Body of pancreas (tissue), 4 donors: ENCODE measurements at regions not wholly inside any gene's neighbourhood (a gene's known extent, or its start where the extent isn't known, plus 50 kb on each side); places are given as distances from the start of the nearest gene placed in this dataset.

Source experiments
- POLR2A ChIP-seq, 3 donors: fragments of 450-650 bp; IDR thresholded peaks; one replicate each; pipeline ENCODE4 v1.6.1; 2016; ENCODE audit warnings: antibody characterized with exemption in 3 of 3, mild to moderate bottlenecking in 2 of 3
- TF ChIP-seq, protein P1 (sequence below), 7 experiments: fragments of 450-650 bp in 4 of 7; fragments of 200-600 bp in 3 of 7; sonication (generic) in 3 of 7; IDR thresholded peaks; one replicate each; pipeline ENCODE4 v1.5.1; 2016 to 2019; ENCODE audit warnings: antibody characterized with exemption in 7 of 7

- TF ChIP-seq, protein P1, sequence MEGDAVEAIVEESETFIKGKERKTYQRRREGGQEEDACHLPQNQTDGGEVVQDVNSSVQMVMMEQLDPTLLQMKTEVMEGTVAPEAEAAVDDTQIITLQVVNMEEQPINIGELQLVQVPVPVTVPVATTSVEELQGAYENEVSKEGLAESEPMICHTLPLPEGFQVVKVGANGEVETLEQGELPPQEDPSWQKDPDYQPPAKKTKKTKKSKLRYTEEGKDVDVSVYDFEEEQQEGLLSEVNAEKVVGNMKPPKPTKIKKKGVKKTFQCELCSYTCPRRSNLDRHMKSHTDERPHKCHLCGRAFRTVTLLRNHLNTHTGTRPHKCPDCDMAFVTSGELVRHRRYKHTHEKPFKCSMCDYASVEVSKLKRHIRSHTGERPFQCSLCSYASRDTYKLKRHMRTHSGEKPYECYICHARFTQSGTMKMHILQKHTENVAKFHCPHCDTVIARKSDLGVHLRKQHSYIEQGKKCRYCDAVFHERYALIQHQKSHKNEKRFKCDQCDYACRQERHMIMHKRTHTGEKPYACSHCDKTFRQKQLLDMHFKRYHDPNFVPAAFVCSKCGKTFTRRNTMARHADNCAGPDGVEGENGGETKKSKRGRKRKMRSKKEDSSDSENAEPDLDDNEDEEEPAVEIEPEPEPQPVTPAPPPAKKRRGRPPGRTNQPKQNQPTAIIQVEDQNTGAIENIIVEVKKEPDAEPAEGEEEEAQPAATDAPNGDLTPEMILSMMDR (IDR thresholded peaks at IDR 0.05) = no peak
- TF ChIP-seq POLR2A (IDR thresholded peaks at IDR 0.05) = no peak
These were observed 71.5 kb downstream of the FOXL1 start for GRCh38 chr16:86649875-86650274.
